ENCODE measurements at regions not wholly inside any gene's neighbourhood (a gene's known extent, or its start where the extent isn't known, plus 50 kb on each side); places are given as distances from the start of the nearest gene placed in this dataset.

DNA sequence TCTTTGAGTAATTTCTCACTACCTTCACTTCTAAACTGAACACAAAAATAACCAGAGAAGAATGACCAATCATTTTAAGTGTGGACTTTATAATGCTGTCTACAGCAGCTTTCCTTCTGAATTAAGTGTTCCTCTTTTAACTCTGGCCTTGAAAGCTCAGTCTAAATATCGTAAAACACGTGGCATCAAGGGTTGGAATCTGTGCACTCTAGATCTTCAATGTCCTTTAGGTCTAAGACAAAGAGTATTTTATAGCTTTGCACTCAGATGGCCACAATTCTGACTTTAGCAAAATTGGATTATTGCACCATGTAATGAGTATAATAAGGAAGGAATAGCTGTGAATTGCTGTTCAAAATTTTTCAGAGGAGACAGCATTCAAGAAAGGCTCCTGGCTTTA lies 197.1 kb upstream of the UGT8 start:
- TF ChIP-seq, protein P1, sequence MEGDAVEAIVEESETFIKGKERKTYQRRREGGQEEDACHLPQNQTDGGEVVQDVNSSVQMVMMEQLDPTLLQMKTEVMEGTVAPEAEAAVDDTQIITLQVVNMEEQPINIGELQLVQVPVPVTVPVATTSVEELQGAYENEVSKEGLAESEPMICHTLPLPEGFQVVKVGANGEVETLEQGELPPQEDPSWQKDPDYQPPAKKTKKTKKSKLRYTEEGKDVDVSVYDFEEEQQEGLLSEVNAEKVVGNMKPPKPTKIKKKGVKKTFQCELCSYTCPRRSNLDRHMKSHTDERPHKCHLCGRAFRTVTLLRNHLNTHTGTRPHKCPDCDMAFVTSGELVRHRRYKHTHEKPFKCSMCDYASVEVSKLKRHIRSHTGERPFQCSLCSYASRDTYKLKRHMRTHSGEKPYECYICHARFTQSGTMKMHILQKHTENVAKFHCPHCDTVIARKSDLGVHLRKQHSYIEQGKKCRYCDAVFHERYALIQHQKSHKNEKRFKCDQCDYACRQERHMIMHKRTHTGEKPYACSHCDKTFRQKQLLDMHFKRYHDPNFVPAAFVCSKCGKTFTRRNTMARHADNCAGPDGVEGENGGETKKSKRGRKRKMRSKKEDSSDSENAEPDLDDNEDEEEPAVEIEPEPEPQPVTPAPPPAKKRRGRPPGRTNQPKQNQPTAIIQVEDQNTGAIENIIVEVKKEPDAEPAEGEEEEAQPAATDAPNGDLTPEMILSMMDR (IDR thresholded peaks at IDR 0.05) = no peak
- no peak for TF ChIP-seq POLR2A (IDR thresholded peaks at IDR 0.05)
